ENCODE measurements at regions not wholly inside any gene's neighbourhood (a gene's known extent, or its start where the extent isn't known, plus 50 kb on each side); places are given as distances from the start of the nearest gene placed in this dataset.

DNA sequence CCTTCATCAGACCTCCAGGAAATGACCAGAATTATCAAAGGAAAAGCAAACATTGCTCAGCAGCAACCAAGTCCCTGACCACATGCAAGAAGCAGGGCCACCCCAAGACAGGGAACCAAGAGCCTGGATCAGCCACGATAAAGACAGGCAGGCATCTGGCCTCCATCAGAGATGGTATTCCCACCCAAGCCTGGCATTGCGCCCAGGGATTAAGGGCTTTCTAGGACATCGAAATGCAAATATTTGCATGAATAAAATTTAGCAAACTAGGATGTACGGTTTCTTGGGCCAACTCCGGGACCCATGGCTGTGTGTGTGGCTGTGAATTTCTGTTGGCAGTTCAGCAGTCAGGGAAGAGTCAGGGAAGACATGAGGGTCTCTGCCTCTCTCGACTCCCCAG lies 241.4 kb upstream of the DYNLRB2 start:
- DNase-seq = no peak

DNA sequence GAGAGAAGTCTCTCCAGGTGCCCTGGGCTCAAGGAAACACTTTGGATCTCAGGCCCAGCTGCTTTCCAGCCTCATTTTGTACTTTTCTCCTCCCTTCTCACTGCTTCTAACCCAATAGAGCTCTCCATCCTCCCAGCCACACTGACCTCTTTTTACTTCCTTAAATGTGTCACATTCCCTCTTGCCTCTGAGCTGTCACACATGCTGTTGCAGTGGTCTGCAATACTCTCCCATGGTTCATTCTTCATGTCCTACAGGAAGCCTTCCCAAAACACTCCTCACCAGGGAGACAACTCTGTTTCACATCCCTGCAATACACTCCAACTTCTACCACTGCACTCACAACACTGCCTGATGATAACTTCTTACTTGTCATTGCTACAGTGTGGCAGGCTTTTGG lies 242.1 kb upstream of the DYNLRB2 start:
- DNase-seq = no peak

DNA sequence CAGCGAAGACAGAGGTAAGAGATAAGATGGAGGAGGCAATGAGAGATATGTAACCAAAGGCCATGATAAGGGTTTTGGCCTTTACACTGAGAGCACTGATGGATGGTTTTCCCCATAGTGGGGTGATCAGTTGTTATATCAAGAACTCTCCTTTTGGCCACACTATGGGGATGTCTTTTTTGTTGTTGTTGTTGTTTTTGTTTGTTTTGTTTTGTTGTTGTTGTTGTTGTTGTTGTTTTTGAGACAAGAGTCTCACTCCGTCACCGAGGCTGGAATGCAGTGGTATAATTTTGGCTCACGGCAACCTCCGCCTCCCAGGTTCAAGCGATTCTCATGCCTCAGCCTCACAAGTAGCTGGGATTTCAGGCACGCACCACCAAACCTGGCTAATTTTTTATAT lies 244.8 kb upstream of the DYNLRB2 start:
- no peak for DNase-seq

DNA sequence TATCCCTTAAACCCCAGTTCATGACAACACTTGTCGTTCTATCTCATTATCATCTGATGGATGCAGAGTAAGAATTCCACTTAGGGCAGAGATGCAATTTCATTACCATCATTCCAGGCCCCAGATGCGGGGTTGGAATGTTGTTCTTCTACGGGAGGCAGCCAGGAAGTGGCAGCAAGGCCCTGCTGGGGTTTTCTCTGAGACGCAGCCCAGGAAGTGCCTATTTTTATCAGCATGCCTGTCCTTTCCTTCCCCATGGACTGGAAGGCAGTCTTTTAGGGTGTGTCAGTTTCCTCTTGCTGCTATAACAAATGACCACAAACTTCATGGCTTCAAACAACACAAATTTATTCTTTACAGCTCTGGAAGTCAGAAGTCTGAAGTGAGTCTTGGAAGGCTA lies 246.6 kb upstream of the DYNLRB2 start:
- no peak for DNase-seq

DNA sequence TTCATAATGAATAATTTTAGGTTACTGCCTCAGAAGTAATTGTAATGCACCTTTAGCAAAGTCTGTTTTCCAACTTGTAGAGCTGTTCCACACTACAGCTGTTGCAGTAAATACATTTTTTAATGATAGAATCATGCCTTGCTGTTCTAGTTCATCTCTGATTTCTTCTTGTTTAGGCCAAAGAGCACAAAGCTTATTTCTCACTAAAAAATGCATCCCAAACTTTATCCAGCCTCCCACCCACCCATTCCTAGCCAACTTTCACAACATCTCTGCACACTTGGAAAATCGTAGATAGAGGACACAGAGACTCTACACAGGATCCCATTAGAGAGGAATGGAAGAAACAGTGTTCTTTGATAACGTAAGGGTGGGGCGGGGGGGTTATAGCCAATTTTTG lies 252.2 kb upstream of the DYNLRB2 start:
- DNase-seq = no peak

DNA sequence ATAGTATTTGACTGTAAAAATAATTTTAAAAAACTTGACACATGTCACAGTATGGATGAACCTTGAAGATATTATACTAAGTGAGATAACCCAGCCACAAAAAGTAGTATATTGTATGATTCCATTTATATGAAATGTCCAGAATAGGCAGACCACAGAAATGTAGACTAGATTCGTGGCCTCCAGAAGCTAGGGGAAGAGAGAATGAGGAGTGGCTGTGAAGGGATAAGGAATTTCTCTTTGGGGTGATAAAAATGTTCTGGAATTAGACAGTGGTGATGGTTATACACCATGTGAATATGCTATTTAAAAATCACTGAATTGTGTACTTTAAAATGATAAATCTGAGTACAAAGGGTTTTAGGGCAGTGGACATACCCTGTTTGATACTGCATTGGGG lies 253.1 kb upstream of the DYNLRB2 start:
- DNase-seq = no peak

DNA sequence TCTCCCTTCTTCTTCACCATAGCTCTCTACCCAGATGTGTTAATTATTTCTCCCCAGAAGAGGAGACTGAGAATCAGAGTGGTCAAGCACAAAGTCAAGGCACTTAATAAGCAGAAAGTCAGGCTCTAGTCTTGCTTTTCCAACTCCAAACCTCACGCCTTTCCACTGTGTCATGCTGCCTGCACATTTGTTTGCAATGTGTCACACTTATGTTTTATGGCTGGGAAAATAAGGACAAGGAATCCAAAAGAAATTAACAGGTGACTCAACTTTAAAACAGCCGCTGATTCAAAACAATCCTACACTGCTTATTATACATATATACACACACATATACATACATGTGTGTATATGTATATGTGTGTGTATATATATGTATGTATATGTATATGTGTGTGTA lies 255.7 kb upstream of the DYNLRB2 start:
- no peak for DNase-seq

DNA sequence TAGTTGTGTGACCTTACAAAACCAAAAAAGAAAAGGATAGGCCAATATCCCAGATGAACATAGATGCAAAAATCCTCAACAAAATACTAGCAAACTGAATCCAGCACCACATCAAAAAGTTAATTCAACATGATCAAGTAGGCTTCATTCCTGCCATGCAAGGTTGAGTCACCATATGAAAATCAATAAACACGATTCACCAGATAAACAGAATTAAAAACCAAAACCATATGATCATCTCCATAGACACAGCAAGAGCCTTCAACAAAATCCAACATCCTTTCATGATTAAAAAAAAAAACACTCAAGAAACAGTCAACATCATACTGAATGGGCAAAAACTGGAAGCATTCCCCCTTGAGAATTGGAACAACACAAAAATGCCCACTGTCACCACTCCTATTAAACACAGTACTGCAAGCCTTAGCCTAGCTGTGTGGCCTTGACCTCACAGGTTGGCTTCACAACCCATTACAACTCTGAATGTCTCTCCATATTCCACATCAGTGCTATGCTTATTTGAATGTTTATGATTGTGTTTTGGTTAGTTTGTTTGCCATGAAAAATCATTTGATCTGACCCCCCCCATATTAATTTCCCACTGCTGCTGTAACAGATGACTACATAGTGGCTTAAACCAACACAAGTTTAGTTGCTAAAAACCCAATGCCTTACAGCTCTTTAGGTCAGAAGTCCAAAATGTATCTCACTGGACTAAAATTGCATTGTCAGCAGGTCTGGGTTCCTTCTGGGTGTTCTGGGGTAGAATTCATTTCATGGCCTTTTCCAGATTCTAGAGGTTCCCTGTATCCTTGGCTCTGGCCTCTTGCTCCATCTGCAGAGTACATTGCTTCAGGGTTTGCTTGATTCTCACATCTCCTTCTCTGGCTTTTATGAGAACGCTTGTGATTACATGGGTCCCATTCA lies 257.1 kb upstream of the DYNLRB2 start:
- no peak for DNase-seq

DNA sequence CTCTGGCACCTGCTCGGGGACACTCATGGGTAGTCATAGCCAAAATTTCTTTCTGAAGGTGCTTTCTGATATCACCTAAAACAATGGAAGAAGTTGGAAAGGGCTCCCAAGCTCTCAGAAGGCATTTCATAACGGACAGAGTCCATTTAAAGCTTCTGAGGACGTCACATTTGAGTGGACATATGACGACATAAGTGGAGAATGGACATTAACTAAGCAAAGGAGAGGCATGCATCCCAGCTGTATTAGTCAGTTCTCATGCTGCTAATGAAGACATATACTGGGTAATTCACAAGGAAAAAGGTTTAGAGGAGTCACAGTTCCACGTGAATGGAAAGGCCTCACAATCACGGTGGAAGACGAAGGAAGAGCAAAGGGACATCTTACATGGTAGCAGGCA lies 260.2 kb upstream of the DYNLRB2 start:
- no peak for DNase-seq

DNA sequence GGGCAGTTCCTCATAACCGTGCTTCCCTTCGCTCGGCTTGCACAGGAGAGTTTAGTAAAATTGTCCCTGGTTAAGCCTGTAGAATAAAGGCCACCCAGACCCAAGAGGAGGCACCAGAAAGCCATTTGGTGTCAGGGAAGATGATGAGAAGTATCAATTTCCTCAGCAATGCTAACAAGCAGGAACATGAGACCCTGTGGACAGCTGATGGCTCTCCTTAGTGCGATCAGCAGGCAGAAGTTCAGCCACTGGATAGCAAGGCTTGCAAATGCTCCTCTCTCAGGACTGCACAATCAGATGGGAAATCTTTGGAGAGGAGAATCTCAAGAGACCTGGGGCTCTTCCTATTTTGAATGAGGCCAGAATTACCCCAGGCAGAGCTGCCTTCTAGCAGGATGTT lies 261.1 kb upstream of the DYNLRB2 start:
- DNase-seq = no peak

DNA sequence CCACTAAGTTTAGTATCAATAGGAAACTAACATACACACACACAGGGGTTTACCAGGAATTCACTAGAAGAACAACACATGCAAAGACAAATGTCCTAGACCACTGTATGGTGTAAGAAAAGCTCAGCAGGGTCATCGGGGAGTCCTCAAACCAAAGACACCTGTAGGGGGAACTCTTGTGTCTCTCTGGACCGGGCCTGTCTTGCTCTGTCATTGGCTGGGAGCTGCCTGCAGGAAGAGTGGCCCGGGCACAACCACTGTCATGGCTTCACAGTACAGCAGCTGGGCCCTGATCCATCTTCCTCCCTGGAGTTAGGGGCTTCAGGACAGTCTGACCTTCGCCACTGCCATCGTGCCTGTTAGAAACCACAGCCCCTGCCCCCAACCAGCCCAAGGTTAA lies 263.6 kb upstream of the DYNLRB2 start:
- no peak for DNase-seq

DNA sequence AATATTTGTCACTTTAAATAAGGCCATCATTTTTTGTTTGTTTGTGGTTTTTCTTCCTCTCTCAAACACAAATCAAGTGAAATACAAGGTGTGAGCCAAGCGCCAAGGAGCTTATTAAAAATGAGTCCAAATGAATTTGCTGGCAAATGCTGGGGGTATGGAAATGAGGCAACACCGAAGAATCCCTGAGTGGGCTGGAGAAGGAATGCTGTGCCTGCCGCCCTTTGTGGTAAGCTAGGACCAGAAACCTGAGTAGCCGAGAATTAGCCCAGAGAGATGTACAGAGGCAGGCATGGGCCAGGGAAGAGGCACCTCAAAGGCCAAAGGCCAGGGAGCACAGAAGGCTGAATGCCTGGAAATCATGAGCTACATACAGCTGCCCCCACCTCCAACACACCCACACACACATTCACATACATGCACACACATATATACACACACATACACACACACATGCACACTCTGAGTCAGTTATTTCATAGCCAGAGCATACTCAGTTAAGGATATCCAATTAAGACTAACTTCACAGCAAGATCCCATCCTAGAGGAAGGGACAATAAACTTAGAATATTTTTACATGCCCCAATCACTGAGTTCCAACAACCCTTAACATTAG lies 266.1 kb upstream of the DYNLRB2 start:
- no peak for DNase-seq

DNA sequence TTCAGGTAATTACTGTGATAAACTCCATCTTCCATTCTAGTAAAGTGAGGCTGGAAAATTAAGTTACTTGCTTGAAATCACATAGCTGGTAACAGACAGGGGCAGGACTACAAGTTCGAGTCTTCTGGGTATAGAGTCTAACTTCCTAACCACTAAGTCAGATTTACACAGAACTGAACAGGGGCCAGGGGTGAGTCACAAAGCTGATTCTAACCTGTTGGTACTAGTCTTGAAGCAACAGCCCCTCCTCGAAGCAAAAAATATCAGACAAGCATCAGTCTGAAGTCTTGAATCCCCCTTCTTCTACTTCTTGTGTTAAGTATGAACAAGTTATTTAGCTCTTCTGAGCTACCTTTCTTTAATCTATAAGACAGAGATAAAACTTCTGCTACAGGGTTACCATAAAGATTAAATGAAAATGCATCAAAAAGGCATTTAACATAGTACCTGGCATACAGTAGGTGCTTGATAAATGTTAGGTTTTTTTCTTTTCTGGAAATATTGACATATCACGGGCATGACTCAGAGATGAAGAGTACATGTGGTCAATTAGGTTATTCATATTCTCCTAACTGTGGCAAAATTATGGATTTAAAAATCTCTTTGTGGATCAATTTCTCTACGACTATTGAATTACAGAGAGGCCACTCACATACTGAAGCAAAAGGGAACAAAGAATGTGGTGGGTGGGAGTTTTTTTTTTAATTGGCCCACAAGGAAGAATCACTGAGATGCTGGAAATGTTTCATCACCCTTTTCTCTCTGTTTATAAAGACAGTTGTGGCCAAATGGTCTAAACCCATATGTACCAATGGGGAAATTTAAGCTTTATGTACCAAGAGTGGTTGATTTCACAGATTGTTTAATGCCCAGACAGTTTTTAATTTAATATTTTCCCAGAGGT lies 266.9 kb upstream of the DYNLRB2 start:
- DNase-seq = no peak

DNA sequence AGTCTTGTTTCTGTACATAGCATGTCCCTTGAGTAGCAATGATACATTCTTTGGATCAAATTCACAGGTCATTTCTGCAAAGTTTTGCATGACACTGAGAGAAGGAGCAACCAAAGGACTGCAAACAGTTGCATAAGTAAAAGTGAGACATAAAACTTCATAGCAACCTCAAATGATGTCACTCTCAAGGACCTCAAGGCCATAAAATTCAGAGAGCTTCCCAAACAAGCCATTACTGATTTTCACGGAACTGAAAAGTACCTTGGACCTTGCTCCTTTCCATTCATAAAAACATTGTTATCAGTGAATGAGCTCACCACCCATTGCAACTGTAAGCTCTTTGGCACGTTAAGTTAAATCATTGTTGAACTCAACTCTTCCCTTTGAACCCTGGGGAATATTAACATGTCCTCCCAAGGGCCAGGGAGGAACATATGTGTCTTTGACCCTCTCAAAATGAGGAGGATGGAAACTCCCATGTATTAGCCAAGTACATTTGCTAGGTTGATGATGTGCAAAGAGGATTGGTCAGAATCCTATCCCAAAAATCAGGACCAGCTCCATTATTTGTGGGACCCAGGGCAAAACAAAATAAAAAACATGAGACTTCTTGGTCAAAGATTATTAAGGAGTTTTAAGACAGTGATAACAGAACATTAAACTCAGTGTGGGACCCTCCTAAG lies 275.0 kb upstream of the DYNLRB2 start:
- no peak for DNase-seq

DNA sequence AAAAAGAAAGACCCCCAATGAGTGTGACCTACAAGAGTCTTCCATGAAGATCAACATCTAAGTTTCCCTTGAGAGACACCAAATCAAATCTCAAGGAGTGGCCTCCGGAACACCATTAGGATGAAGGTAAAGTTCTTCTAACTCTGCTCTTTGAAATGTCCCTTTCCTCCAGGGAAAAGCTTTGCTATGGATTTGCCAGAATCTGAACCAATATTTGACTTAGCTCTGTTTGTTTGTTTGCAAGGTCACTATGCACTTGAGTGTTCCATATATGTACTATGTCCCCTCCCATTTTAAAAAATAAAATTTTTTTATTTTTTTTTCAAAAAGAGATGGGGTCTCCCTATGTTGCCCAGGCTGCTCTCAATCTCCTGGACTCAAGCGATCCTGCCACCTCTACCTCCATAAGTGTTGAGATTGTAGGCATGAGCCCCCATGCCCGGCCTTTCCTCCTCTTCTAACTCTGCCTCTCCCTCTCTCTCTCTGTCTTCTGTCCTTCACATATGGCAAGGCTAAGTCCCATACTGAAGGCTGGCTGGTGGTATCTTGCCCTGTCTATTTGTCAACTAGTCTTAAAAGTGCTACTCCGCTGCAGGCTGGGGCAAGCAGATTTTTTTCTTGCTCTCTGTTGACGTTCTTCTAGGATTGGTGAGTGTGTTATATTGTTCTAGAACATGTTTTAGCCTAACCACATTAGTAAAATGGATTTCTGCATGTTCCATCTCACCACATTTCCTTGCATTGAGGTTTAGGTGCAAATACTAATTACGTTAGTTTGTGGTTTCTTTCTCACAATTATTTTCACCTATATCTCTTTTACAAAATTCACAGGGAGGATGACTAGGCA lies 276.7 kb upstream of the DYNLRB2 start:
- DNase-seq = no peak

DNA sequence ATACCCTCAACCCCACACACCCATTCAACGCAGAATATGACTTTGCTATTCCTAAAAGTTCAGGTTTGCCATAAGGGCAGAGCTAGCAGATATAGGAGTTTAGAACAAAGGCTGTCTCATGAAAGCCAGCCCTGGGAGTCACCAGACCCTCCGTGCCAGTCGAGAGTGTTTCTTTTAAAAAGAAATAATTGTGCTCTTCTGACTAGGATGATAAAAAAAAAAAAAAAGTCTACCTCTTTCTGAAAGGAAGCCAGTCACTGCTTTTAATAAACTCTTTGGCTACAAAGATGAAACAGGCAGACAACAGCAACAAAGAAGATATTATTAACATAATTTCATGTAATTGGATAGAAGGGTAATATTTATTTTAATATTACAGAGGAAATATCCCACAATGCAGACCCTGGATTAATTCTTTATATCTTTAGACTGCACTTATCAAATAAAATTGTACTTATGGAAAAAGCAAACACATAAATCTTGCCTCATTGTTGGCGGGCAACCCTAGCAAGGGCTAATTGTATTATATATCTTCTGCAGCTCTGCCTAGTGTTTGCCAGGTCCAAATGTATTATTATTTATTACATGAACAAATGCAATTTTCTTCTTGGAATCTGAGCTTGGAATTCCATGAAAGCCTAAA lies 277.5 kb upstream of the DYNLRB2 start:
- DNase-seq = no peak

DNA sequence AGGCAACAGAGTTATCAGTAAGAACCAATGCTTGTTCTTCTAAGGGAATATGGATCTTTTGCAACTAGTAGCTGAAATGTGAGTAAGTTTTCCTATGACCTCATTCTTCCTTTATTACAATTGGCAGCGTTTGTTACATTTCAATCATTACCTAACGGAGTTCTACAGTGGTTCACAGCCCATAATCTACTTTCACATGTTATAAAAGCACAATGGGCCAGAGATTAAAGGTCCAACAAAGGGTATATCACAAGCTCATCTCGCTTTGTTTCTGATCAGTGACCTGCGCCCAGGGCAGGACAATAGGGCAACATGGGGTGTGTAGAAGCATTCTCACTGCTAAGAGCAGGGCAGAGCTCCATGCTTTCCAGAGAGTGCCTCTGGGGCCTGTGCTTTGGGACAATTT lies 279.9 kb upstream of the DYNLRB2 start:
- no peak for DNase-seq

DNA sequence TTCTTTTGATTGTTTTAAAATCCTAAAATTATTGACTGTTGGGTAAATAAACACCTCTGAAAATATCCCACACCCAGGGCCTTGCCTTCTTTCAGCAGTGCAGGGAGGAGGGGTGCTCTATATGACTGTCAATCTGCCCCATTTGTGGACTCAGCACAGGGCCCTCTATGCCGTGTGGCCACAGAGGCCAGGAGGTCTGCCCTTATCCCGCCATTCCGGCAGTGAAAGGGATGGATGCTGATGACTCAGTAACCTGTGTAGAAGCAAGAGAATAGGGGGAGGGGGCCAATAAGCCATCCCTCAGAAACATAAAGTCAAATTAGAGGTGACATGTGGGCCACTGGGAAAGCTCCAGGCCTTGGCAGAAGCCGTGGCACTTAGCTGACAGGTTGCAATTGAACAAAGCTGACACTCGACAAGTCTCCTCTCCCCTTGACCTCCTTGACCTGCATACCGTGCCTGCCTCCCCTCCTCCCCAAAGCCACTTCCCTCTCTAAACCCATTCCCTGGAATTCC lies 281.4 kb upstream of the DYNLRB2 start:
- no peak for DNase-seq

DNA sequence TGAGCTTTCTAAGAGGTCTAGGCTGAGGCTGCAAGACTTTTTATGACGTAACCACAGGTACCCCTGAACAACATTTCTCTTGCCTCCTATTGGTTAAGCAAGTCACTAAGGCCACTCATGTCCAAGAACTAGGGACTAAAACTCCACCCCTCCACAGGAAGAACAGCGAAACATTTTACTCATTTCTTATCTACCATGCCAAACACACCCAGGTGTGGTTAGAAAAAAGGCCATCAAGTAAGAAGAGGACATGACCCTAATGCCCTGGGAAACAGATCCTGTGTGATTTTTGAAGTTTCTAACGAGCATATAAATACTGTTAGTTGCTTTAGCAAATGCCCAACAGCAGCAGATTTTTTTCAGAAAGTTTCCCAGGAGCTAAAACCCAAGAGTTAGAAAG lies 282.4 kb upstream of the DYNLRB2 start:
- no peak for DNase-seq

DNA sequence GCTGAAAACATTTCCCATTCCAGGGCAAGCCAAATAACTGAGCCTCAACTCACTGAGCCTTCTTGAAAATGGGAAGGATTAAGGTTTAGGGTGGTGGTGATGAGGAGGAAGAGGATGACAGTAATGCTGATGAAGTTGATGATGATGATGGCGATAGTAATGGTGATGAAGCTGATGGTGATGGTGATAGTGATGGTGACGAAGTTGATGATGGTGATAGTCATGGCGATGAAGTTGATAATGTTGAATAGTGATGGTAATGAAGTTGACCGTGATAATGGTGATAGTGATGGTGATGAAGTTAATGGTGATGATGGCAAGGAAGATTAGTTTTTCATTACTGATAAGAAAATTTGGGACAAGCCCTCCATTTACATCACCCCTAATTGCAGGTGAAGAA lies 285.8 kb upstream of the DYNLRB2 start:
- no peak for DNase-seq

DNA sequence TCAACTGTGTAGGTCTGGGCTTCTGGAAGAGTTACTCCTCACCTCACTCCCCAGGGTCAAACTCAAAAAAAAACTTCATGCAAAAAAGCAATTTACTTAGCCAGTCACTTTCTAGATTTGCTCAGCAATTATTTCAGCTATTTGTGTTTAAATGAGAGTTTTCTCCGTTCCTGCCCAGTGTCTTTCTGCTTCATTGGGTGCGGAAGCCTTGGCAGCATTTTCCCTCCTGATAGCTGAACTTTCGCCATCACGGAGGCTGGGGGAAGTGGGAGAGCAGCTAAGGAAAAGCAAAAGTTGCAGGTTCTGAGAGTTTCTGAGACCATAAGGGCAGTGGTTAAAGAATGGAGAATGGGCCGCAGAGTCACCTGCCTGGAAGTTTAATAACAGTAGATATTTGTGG lies 287.1 kb upstream of the DYNLRB2 start:
- no peak for DNase-seq
